Upper lobe of right lung (tissue), 1 donor: ENCODE measurements at regions not wholly inside any gene's neighbourhood (a gene's known extent, or its start where the extent isn't known, plus 50 kb on each side); places are given as distances from the start of the nearest gene placed in this dataset.

ENCODE experiments used
- ATAC-seq: fragments of 200-7000 bp; cut with Tn5 transposase; one replicate; pipeline ENCODE4 v1.9.1; 2020; ENCODE audit warnings: mild to moderate bottlenecking, moderate library complexity
- DNase-seq: peaks from one replicate; pipeline ENCODE4 v3.0.0-alpha.2; 2020
- H3K27ac ChIP-seq: fragments of 200-600 bp; one replicate; pipeline ENCODE4 v1.8.0; 2022
- H3K27me3 ChIP-seq: fragments of 200-600 bp; one replicate; pipeline ENCODE4 v1.8.0; 2022; ENCODE audit warnings: mild to moderate bottlenecking
- H3K36me3 ChIP-seq: fragments of 200-600 bp; one replicate; pipeline ENCODE4 v1.8.0; 2022
- H3K4me1 ChIP-seq: fragments of 200-600 bp; one replicate; pipeline ENCODE4 v1.8.0; 2022
- H3K4me3 ChIP-seq: fragments of 200-600 bp; one replicate; pipeline ENCODE4 v1.8.0; 2022; ENCODE audit warnings: mild to moderate bottlenecking
- H3K9me3 ChIP-seq: fragments of 200-600 bp; one replicate; pipeline ENCODE4 v1.8.0; 2022
- CTCF ChIP-seq: fragments of 200-600 bp; IDR thresholded peaks from one replicate; pipeline ENCODE4 v1.8.0; 2022; ENCODE audit warnings: antibody characterized with exemption
- intact Hi-C: fragments of 100-400 bp; cut with DNase I; formaldehyde crosslinking; loops from one replicate; pipeline ENCODE4 v1.11.0; 2022
- donor health status: DM: no; HTN: yes; CAD: no; lungs with severe emphysema.

GRCh38 chr15:97490429-97490828 is 470.1 kb upstream of the ARRDC4 start:
- no peaks in the 10 kb centered on the region for H3K36me3 ChIP-seq
- no peak for DNase-seq
- no peak overlapping the region for H3K4me3 ChIP-seq
- H3K27me3 ChIP-seq = no peaks in the 10 kb centered on the region
- TF ChIP-seq CTCF = no peak
- no peak for ATAC-seq
- no peak overlapping the region for H3K27ac ChIP-seq
- H3K4me1 ChIP-seq = no peaks in the 10 kb centered on the region
- H3K9me3 ChIP-seq = no peaks in the 10 kb centered on the region
- intact Hi-C loops = no loop called here

- ATAC-seq (peak; percentile 91), DNase-seq (no peak)
- Histone ChIP-seq H3K4me3 (no peak overlapping the region), H3K27ac (no peak overlapping the region), H3K27me3 (no peaks in the 10 kb centered on the region), H3K36me3 (no peaks in the 10 kb centered on the region), H3K4me1 (no peaks in the 10 kb centered on the region), H3K9me3 (no peaks in the 10 kb centered on the region)
- no peak for TF ChIP-seq CTCF
- intact Hi-C loops = no loop called here
Observed at GRCh38 chr15:97501291-97501690, 459.2 kb upstream of the ARRDC4 start.

- intact Hi-C loops = no loop called here
- Histone ChIP-seq H3K4me1 (no peaks in the 10 kb centered on the region), H3K36me3 (no peaks in the 10 kb centered on the region), H3K27ac (no peak overlapping the region), H3K4me3 (no peak overlapping the region), H3K9me3 (no peaks in the 10 kb centered on the region), H3K27me3 (no peaks in the 10 kb centered on the region)
- ATAC-seq (no peak), DNase-seq (no peak)
- no peak for TF ChIP-seq CTCF
Observed at GRCh38 chr15:97502038-97502437, 458.5 kb upstream of the ARRDC4 start.

GRCh38 chr15:97504031-97504792 is 456.3 kb upstream of the ARRDC4 start:
- no peaks in the 10 kb centered on the region for H3K27me3 ChIP-seq
- H3K4me3 ChIP-seq = no peak overlapping the region
- no peaks in the 10 kb centered on the region for H3K36me3 ChIP-seq
- no peaks in the 10 kb centered on the region for H3K9me3 ChIP-seq
- peak; percentile 27 for ATAC-seq
- TF ChIP-seq CTCF = no peak
- H3K27ac ChIP-seq = no peak overlapping the region
- DNase-seq = no peak
- intact Hi-C loops = no loop called here
- H3K4me1 ChIP-seq = no peaks in the 10 kb centered on the region

- Histone ChIP-seq H3K27me3 (no peaks in the 10 kb centered on the region), H3K27ac (no peak overlapping the region), H3K4me1 (no peaks in the 10 kb centered on the region), H3K9me3 (no peaks in the 10 kb centered on the region), H3K36me3 (no peaks in the 10 kb centered on the region), H3K4me3 (no peak overlapping the region)
- intact Hi-C loops = no loop called here
- no peak for TF ChIP-seq CTCF
- DNase-seq (no peak), ATAC-seq (no peak)
Observed at GRCh38 chr15:97517737-97518136, 442.8 kb upstream of the ARRDC4 start.

- ATAC-seq (no peak), DNase-seq (no peak)
- no peaks in the 10 kb centered on the region for H3K4me1 ChIP-seq
- H3K36me3 ChIP-seq = no peaks in the 10 kb centered on the region
- TF ChIP-seq CTCF = no peak
- no peaks in the 10 kb centered on the region for H3K27me3 ChIP-seq
- no peak overlapping the region for H3K4me3 ChIP-seq
- no peak overlapping the region for H3K27ac ChIP-seq
- intact Hi-C loops = no loop called here
- no peaks in the 10 kb centered on the region for H3K9me3 ChIP-seq
Observed at GRCh38 chr15:97520689-97521088, 439.8 kb upstream of the ARRDC4 start.
